NB4 (cell line): ENCODE measurements at regions not wholly inside any gene's neighbourhood (a gene's known extent, or its start where the extent isn't known, plus 50 kb on each side); places are given as distances from the start of the nearest gene placed in this dataset.

Source experiments
- CTCF ChIP-seq: IDR thresholded peaks from one replicate; pipeline ENCODE4 v1.5.1; 2012; ENCODE audit warnings: low read depth, low read length
- POLR2A ChIP-seq: IDR thresholded peaks from 2 replicates; pipeline ENCODE4 v1.6.1; 2011; ENCODE audit warnings: mild to moderate bottlenecking; ENCODE audit not compliant: insufficient read length; ENCODE audit errors: extremely low read depth

GRCh38 chr1:199307496-199308264, 668.8 kb downstream of the PTPRC start:
- TF ChIP-seq CTCF (no peak), POLR2A (no peak)
